ENCODE measurements at regions not wholly inside any gene's neighbourhood (a gene's known extent, or its start where the extent isn't known, plus 50 kb on each side); places are given as distances from the start of the nearest gene placed in this dataset.

- TF ChIP-seq CTCF (IDR thresholded peaks at IDR 0.05; ENCODE audit: low read length) (no peak), EZH2 (optimal IDR thresholded peaks at IDR 0.05; ENCODE audit: low read depth, low read length) (no peak), EZH2phosphoT487 (IDR thresholded peaks at IDR 0.05; ENCODE audit: low read length) (no peak)
Measured at GRCh38 chr6:135640048-135640447, 142.5 kb upstream of the AHI1 start.
